GM12865 (cell line): ENCODE measurements at regions not wholly inside any gene's neighbourhood (a gene's known extent, or its start where the extent isn't known, plus 50 kb on each side); places are given as distances from the start of the nearest gene placed in this dataset.

Experiments
- DNase-seq: peaks from one replicate; pipeline ENCODE4 v3.0.0; 2010; ENCODE audit warnings: low read depth
- H3K4me3 ChIP-seq: 2 replicates; pipeline ENCODE4 v1.5.1; 2011; ENCODE audit warnings: mild to moderate bottlenecking, low read depth, low read length, control low read depth
- CTCF ChIP-seq: IDR thresholded peaks from 2 replicates; pipeline ENCODE4 v1.5.1; 2011; ENCODE audit warnings: low read length, control low read depth, low read depth, inconsistent platforms; ENCODE audit not compliant: insufficient read depth; ENCODE audit errors: missing control alignments

GRCh38 chr2:145021962-145022665, 502.2 kb upstream of the ZEB2 start:
- H3K4me3 ChIP-seq, result no peak overlapping the region
- TF ChIP-seq CTCF, result no peak
- DNase-seq, result no peak

GRCh38 chr2:145020694-145021093, 500.8 kb upstream of the ZEB2 start:
- TF ChIP-seq CTCF, result no peak
- no peak for DNase-seq

GRCh38 chr2:145020139-145020538, 500.2 kb upstream of the ZEB2 start:
- DNase-seq, result no peak
- no peak overlapping the region for H3K4me3 ChIP-seq
- no peak for TF ChIP-seq CTCF

More at GRCh38 chr2:145020694-145021093, 500.8 kb upstream of the ZEB2 start:
- H3K4me3 ChIP-seq, result no peak overlapping the region

- no peak for DNase-seq
- no peak for TF ChIP-seq CTCF
Observed at GRCh38 chr2:145018502-145018901, 498.6 kb upstream of the ZEB2 start.

GRCh38 chr2:145017149-145017548, 497.2 kb upstream of the ZEB2 start:
- TF ChIP-seq CTCF, result no peak
- no peak overlapping the region for H3K4me3 ChIP-seq
- DNase-seq, result no peak

More at GRCh38 chr2:145018502-145018901, 498.6 kb upstream of the ZEB2 start:
- H3K4me3 ChIP-seq, result no peak overlapping the region

GRCh38 chr2:145016711-145017110, 496.8 kb upstream of the ZEB2 start:
- DNase-seq, result no peak
- TF ChIP-seq CTCF, result no peak
- no peak overlapping the region for H3K4me3 ChIP-seq

GRCh38 chr2:145015561-145015960, 495.6 kb upstream of the ZEB2 start:
- no peak overlapping the region for H3K4me3 ChIP-seq
- TF ChIP-seq CTCF, result no peak
- no peak for DNase-seq
